Left renal cortex interstitium (tissue), 4 donors: ENCODE measurements at regions not wholly inside any gene's neighbourhood (a gene's known extent, or its start where the extent isn't known, plus 50 kb on each side); places are given as distances from the start of the nearest gene placed in this dataset.
"Not testable (repeated sequence)": the region's sequence is repeated elsewhere in the genome, so short reads cannot be mapped to it uniquely, and the experiment has no call there.

Experiments used
- DNase-seq, 4 donors: peaks; one replicate each; pipeline ENCODE4 v3.0.0-alpha.2; 2013; ENCODE audit warnings: low read depth in 4 of 4, low spot score in 2 of 4, missing footprints in 1 of 4

- no peak for DNase-seq
Measured at GRCh38 chr5:1654786-1655495, 131.2 kb upstream of the LPCAT1 start.

GRCh38 chr5:1653698-1654651, 130.2 kb upstream of the LPCAT1 start:
- not testable (repeated sequence) for DNase-seq

- no peak for DNase-seq
Measured at GRCh38 chr5:1652873-1653697, 129.3 kb upstream of the LPCAT1 start.

GRCh38 chr5:1651971-1652872, 128.5 kb upstream of the LPCAT1 start:
- DNase-seq = no peak

GRCh38 chr5:1651250-1651649, 127.5 kb upstream of the LPCAT1 start:
- no peak for DNase-seq

- no peak for DNase-seq
Measured at GRCh38 chr5:1649554-1649953, 125.8 kb upstream of the LPCAT1 start.

GRCh38 chr5:1648806-1649205, 125.0 kb upstream of the LPCAT1 start:
- no peak for DNase-seq

- DNase-seq = no peak
Measured at GRCh38 chr5:1647580-1647979, 123.8 kb upstream of the LPCAT1 start.

GRCh38 chr5:1644810-1645571, 121.2 kb upstream of the LPCAT1 start:
- DNase-seq = peak; percentile 70 to 85 (median 73)

GRCh38 chr5:1644393-1644809, 120.6 kb upstream of the LPCAT1 start:
- DNase-seq = not testable (repeated sequence)

- DNase-seq = no peak
Measured at GRCh38 chr5:1643651-1644392, 120.1 kb upstream of the LPCAT1 start.

GRCh38 chr5:1642621-1643061, 118.9 kb upstream of the LPCAT1 start:
- DNase-seq = no peak

GRCh38 chr5:1642221-1642620, 118.5 kb upstream of the LPCAT1 start:
- no peak for DNase-seq

GRCh38 chr5:1641560-1642166, 117.9 kb upstream of the LPCAT1 start:
- peak; percentile 34 to 88 (median 76) for DNase-seq

- DNase-seq = peak in 1 of 4 donors; percentile 23
Measured at GRCh38 chr5:1641041-1641440, 117.3 kb upstream of the LPCAT1 start.

GRCh38 chr5:1640421-1640881, 116.7 kb upstream of the LPCAT1 start:
- DNase-seq = no peak

- no peak for DNase-seq
Measured at GRCh38 chr5:1639757-1640156, 116.0 kb upstream of the LPCAT1 start.
